ENCODE measurements at regions not wholly inside any gene's neighbourhood (a gene's known extent, or its start where the extent isn't known, plus 50 kb on each side); places are given as distances from the start of the nearest gene placed in this dataset.

DNA sequence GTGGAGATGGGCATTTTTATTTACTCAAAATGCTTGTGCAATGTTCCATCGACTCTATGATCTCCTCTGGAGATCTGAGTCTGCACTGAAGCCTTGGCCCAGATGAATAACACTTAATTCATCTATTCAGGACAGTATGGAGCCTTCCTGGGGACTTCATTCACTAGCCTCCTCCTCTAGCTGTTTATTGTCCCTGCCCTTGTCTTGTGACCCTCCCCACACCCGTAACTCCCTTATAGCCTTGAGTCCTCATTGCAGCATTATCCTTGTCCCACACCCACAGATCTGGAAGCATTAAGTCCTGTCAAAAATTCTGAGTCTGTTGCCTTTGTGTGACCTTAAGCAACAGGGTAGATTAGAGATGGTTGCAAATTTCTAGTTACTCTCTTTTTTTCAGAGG is 138.3 kb upstream of the LMO4 start:
- 93% methylated on average over 2 of the region's 2 CpGs for WGBS

GRCh38 chr1:87191646-87192045 is 137.0 kb upstream of the LMO4 start:
- no peak overlapping the region for H3K27ac ChIP-seq (ENCODE audit: low read depth in 1 of 2, low read length in 1 of 2)
- no peaks in the 10 kb centered on the region for H3K4me1 ChIP-seq (ENCODE audit: control insufficient read depth in 2 of 2, insufficient read depth in 2 of 2, low read length in 2 of 2)
- 81% methylated on average over 2 of the region's 2 CpGs for WGBS
- H3K36me3 ChIP-seq (ENCODE audit: control insufficient read depth in 2 of 2, insufficient read depth in 2 of 2, low read length in 1 of 2): no peaks in the 10 kb centered on the region
- H3K4me3 ChIP-seq (ENCODE audit: low read length in 2 of 2): no peak overlapping the region
- no peaks in the 10 kb centered on the region for H3K9me3 ChIP-seq (ENCODE audit: control insufficient read depth in 2 of 2, insufficient read depth in 1 of 2, low read length in 1 of 2)
- H3K27me3 ChIP-seq (ENCODE audit: control insufficient read depth in 2 of 2, insufficient read depth in 1 of 2, low read length in 1 of 2): no peaks in the 10 kb centered on the region
- DNase-seq (ENCODE audit: low read depth in 6 of 9, low spot score in 9 of 9): no peak

More for the DNA sequence above, 138.3 kb upstream of the LMO4 start:
- Histone ChIP-seq H3K27me3 (ENCODE audit: control insufficient read depth in 2 of 2, insufficient read depth in 1 of 2, low read length in 1 of 2) (no peaks in the 10 kb centered on the region), H3K4me1 (ENCODE audit: control insufficient read depth in 2 of 2, insufficient read depth in 2 of 2, low read length in 2 of 2) (no peaks in the 10 kb centered on the region), H3K4me3 (ENCODE audit: low read length in 2 of 2) (no peak overlapping the region), H3K9me3 (ENCODE audit: control insufficient read depth in 2 of 2, insufficient read depth in 1 of 2, low read length in 1 of 2) (no peaks in the 10 kb centered on the region), H3K36me3 (ENCODE audit: control insufficient read depth in 2 of 2, insufficient read depth in 2 of 2, low read length in 1 of 2) (no peaks in the 10 kb centered on the region), H3K27ac (ENCODE audit: low read depth in 1 of 2, low read length in 1 of 2) (no peak overlapping the region)
- no peak for DNase-seq (ENCODE audit: low read depth in 6 of 9, low spot score in 9 of 9)

GRCh38 chr1:87194271-87194774 is 134.4 kb upstream of the LMO4 start:
- DNase-seq (ENCODE audit: low read depth in 6 of 9, low spot score in 9 of 9): no peak
- Histone ChIP-seq H3K4me1 (ENCODE audit: control insufficient read depth in 2 of 2, insufficient read depth in 2 of 2, low read length in 2 of 2) (no peaks in the 10 kb centered on the region), H3K4me3 (ENCODE audit: low read length in 2 of 2) (no peak overlapping the region), H3K27me3 (ENCODE audit: control insufficient read depth in 2 of 2, insufficient read depth in 1 of 2, low read length in 1 of 2) (no peaks in the 10 kb centered on the region), H3K36me3 (ENCODE audit: control insufficient read depth in 2 of 2, insufficient read depth in 2 of 2, low read length in 1 of 2) (no peaks in the 10 kb centered on the region), H3K9me3 (ENCODE audit: control insufficient read depth in 2 of 2, insufficient read depth in 1 of 2, low read length in 1 of 2) (no peaks in the 10 kb centered on the region), H3K27ac (ENCODE audit: low read depth in 1 of 2, low read length in 1 of 2) (no peak overlapping the region)
- WGBS: 96% methylated on average over 1 of the region's 1 CpG

- H3K9me3 ChIP-seq (ENCODE audit: control insufficient read depth in 2 of 2, insufficient read depth in 1 of 2, low read length in 1 of 2): no peaks in the 10 kb centered on the region
- no peak overlapping the region for H3K4me3 ChIP-seq (ENCODE audit: low read length in 2 of 2)
- H3K27ac ChIP-seq (ENCODE audit: low read depth in 1 of 2, low read length in 1 of 2): no peak overlapping the region
- DNase-seq (ENCODE audit: low read depth in 6 of 9, low spot score in 9 of 9): no peak
- no peaks in the 10 kb centered on the region for H3K36me3 ChIP-seq (ENCODE audit: control insufficient read depth in 2 of 2, insufficient read depth in 2 of 2, low read length in 1 of 2)
- H3K27me3 ChIP-seq (ENCODE audit: control insufficient read depth in 2 of 2, insufficient read depth in 1 of 2, low read length in 1 of 2): no peaks in the 10 kb centered on the region
- H3K4me1 ChIP-seq (ENCODE audit: control insufficient read depth in 2 of 2, insufficient read depth in 2 of 2, low read length in 2 of 2): no peaks in the 10 kb centered on the region
Observed at GRCh38 chr1:87194856-87195255, 133.8 kb upstream of the LMO4 start.

DNA sequence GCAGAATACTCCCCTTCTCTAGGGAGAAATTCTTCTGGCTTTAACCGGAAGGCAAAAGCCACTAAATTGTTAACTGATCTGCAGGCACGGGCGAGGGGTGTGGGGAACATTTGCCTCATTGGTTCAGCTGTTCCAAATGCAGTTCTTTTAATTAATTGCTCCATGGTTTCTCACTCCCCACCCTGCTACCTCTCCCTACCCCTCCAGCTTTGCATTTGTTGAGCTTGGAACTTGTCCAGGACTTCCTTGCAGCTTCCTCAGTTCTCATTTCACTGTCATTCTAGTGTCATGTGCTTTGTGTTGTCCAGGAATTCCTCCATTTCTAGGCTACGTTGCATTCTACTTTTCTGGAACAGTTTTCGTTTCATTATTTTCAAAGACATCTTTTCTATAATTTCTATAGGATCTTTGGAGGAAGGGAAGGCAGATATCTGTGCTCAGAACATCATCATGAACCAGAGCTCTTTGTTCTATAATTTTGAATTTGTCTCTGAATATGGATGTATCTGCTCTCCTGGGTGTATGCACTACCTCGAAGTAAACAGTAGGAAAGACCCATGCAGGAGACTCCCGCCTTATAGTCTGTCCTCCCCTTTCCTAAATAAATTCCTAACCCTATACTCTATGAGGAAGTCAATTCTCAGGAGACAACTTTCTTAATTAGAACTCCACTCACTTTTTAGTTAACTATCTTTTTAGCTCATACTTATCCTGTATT is 132.4 kb upstream of the LMO4 start:
- no peaks in the 10 kb centered on the region for H3K36me3 ChIP-seq (ENCODE audit: control insufficient read depth in 2 of 2, insufficient read depth in 2 of 2, low read length in 1 of 2)
- no peaks in the 10 kb centered on the region for H3K9me3 ChIP-seq (ENCODE audit: control insufficient read depth in 2 of 2, insufficient read depth in 1 of 2, low read length in 1 of 2)

DNA sequence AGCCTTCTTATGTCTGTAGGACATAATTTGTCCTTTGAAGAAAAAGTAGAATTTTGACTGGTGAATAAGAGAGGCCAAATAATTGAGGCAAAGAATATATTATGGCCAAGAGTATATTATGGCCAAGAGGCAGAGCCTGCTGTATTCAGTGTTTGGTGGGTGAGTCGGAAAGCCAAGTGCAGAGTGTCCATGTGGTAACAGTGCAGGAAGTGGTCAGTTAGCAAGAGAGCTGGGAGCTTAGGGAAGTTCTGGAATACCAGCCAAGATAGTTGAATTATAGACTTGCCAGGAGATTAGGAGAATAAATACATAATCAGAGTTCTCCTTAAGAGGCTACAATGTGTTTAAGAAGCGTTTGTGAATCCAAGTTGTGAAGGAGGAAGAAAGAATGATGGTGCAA is 131.5 kb upstream of the LMO4 start:
- Histone ChIP-seq H3K4me3 (ENCODE audit: low read length in 2 of 2) (no peak overlapping the region), H3K36me3 (ENCODE audit: control insufficient read depth in 2 of 2, insufficient read depth in 2 of 2, low read length in 1 of 2) (no peaks in the 10 kb centered on the region), H3K9me3 (ENCODE audit: control insufficient read depth in 2 of 2, insufficient read depth in 1 of 2, low read length in 1 of 2) (no peaks in the 10 kb centered on the region), H3K4me1 (ENCODE audit: control insufficient read depth in 2 of 2, insufficient read depth in 2 of 2, low read length in 2 of 2) (peaks cover 0 to 6% of the 10 kb centered on the region in 2 donors), H3K27ac (ENCODE audit: low read depth in 1 of 2, low read length in 1 of 2) (no peak overlapping the region), H3K27me3 (ENCODE audit: control insufficient read depth in 2 of 2, insufficient read depth in 1 of 2, low read length in 1 of 2) (no peaks in the 10 kb centered on the region)
- WGBS: 72% methylated on average over 2 of the region's 2 CpGs
- no peak for DNase-seq (ENCODE audit: low read depth in 6 of 9, low spot score in 9 of 9)

More for the DNA sequence above, 132.4 kb upstream of the LMO4 start:
- 92% methylated on average over 7 of the region's 7 CpGs for WGBS
- Histone ChIP-seq H3K27ac (ENCODE audit: low read depth in 1 of 2, low read length in 1 of 2) (no peak overlapping the region), H3K4me3 (ENCODE audit: low read length in 2 of 2) (no peak overlapping the region), H3K27me3 (ENCODE audit: control insufficient read depth in 2 of 2, insufficient read depth in 1 of 2, low read length in 1 of 2) (no peaks in the 10 kb centered on the region), H3K4me1 (ENCODE audit: control insufficient read depth in 2 of 2, insufficient read depth in 2 of 2, low read length in 2 of 2) (no peaks in the 10 kb centered on the region)
- no peak for DNase-seq (ENCODE audit: low read depth in 6 of 9, low spot score in 9 of 9)

- Histone ChIP-seq H3K27me3 (ENCODE audit: control insufficient read depth in 2 of 2, insufficient read depth in 1 of 2, low read length in 1 of 2) (no peaks in the 10 kb centered on the region), H3K36me3 (ENCODE audit: control insufficient read depth in 2 of 2, insufficient read depth in 2 of 2, low read length in 1 of 2) (no peaks in the 10 kb centered on the region), H3K9me3 (ENCODE audit: control insufficient read depth in 2 of 2, insufficient read depth in 1 of 2, low read length in 1 of 2) (no peaks in the 10 kb centered on the region), H3K27ac (ENCODE audit: low read depth in 1 of 2, low read length in 1 of 2) (no peak overlapping the region), H3K4me3 (ENCODE audit: low read length in 2 of 2) (no peak overlapping the region), H3K4me1 (ENCODE audit: control insufficient read depth in 2 of 2, insufficient read depth in 2 of 2, low read length in 2 of 2) (peaks cover 0 to 9% of the 10 kb centered on the region in 2 donors)
- no peak for DNase-seq (ENCODE audit: low read depth in 6 of 9, low spot score in 9 of 9)
- WGBS: 96% methylated on average over 2 of the region's 2 CpGs
Observed at GRCh38 chr1:87197641-87198040, 131.0 kb upstream of the LMO4 start.

GRCh38 chr1:87200875-87201638 is 127.6 kb upstream of the LMO4 start:
- DNase-seq (ENCODE audit: low read depth in 6 of 9, low spot score in 9 of 9): no peak
- no peak overlapping the region for H3K4me3 ChIP-seq (ENCODE audit: low read length in 2 of 2)
- 89% methylated on average over 10 of the region's 10 CpGs for WGBS
- no peaks in the 10 kb centered on the region for H3K27me3 ChIP-seq (ENCODE audit: control insufficient read depth in 2 of 2, insufficient read depth in 1 of 2, low read length in 1 of 2)
- H3K9me3 ChIP-seq (ENCODE audit: control insufficient read depth in 2 of 2, insufficient read depth in 1 of 2, low read length in 1 of 2): no peaks in the 10 kb centered on the region
- H3K36me3 ChIP-seq (ENCODE audit: control insufficient read depth in 2 of 2, insufficient read depth in 2 of 2, low read length in 1 of 2): no peaks in the 10 kb centered on the region
- no peak overlapping the region for H3K27ac ChIP-seq (ENCODE audit: low read depth in 1 of 2, low read length in 1 of 2)
- H3K4me1 ChIP-seq (ENCODE audit: control insufficient read depth in 2 of 2, insufficient read depth in 2 of 2, low read length in 2 of 2): peaks cover 0 to 9% of the 10 kb centered on the region in 2 donors

DNA sequence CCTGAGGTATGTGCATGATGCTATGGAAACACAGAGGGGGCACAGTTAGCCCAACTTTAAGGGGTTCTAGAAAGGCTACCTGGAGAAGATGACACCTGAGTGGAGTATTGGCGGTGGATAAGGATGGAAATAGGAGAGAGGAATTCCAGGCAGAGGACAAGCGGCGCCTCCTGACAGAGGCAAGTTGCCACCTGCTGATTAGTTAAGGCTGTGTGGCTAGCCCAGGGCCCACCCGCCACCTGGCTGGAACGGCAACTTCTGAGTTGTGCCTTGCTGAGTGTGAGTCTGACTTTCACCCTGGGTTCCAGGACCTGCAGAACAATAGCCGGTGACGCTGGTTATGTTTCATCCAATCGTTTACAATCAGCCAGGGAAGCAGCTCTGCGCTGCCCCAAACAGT is 126.9 kb upstream of the LMO4 start:
- H3K9me3 ChIP-seq (ENCODE audit: control insufficient read depth in 2 of 2, insufficient read depth in 1 of 2, low read length in 1 of 2): no peaks in the 10 kb centered on the region
- no peaks in the 10 kb centered on the region for H3K36me3 ChIP-seq (ENCODE audit: control insufficient read depth in 2 of 2, insufficient read depth in 2 of 2, low read length in 1 of 2)
- H3K27ac ChIP-seq (ENCODE audit: low read depth in 1 of 2, low read length in 1 of 2): no peak overlapping the region
- H3K27me3 ChIP-seq (ENCODE audit: control insufficient read depth in 2 of 2, insufficient read depth in 1 of 2, low read length in 1 of 2): no peaks in the 10 kb centered on the region
- 95% methylated on average over 9 of the region's 9 CpGs for WGBS
- H3K4me1 ChIP-seq (ENCODE audit: control insufficient read depth in 2 of 2, insufficient read depth in 2 of 2, low read length in 2 of 2): peaks cover 0 to 9% of the 10 kb centered on the region in 2 donors
- DNase-seq (ENCODE audit: low read depth in 6 of 9, low spot score in 9 of 9): no peak
- H3K4me3 ChIP-seq (ENCODE audit: low read length in 2 of 2): no peak overlapping the region

All from thymus (tissue), 11 donors.